ENCODE measurements at regions not wholly inside any gene's neighbourhood (a gene's known extent, or its start where the extent isn't known, plus 50 kb on each side); places are given as distances from the start of the nearest gene placed in this dataset.

DNA sequence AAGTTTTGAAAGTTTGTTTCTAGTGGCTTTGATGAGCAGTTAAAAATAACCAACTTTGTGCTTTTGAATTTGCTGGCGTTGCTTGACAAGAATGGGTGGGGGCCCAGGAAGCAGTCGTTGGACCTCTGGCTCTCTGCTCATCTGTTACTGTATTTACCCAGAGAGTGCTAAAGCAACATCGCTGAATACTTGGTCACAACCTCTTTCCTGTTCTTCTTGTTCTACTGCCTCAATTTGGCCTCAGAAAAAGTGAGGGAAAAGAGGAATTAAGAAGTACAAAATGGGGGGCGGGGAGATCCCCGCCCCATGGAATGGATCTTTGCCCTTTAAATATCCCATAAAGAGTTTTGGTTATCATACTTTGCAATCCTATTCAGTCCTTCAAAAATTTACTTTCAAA, 221.5 kb upstream of the G2E3 start:
- TF ChIP-seq, protein P1, sequence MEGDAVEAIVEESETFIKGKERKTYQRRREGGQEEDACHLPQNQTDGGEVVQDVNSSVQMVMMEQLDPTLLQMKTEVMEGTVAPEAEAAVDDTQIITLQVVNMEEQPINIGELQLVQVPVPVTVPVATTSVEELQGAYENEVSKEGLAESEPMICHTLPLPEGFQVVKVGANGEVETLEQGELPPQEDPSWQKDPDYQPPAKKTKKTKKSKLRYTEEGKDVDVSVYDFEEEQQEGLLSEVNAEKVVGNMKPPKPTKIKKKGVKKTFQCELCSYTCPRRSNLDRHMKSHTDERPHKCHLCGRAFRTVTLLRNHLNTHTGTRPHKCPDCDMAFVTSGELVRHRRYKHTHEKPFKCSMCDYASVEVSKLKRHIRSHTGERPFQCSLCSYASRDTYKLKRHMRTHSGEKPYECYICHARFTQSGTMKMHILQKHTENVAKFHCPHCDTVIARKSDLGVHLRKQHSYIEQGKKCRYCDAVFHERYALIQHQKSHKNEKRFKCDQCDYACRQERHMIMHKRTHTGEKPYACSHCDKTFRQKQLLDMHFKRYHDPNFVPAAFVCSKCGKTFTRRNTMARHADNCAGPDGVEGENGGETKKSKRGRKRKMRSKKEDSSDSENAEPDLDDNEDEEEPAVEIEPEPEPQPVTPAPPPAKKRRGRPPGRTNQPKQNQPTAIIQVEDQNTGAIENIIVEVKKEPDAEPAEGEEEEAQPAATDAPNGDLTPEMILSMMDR (IDR thresholded peaks at IDR 0.05): no peak
- TF ChIP-seq POLR2A (IDR thresholded peaks at IDR 0.05): no peak

Measured in gastroesophageal sphincter (tissue), 3 donors.